T47D (cell line): ENCODE measurements at regions not wholly inside any gene's neighbourhood (a gene's known extent, or its start where the extent isn't known, plus 50 kb on each side); places are given as distances from the start of the nearest gene placed in this dataset.
"Not testable (repeated sequence)": the region's sequence is repeated elsewhere in the genome, so short reads cannot be mapped to it uniquely, and the experiment has no call there.

Source experiments
- DNase-seq, 2 experiments: peaks; one replicate each; pipeline versions ENCODE4 v3.0.0 to v3.0.0-alpha.2; 2011 to 2012; ENCODE audit warnings: low read depth in 1 of 2, low spot score in 1 of 2
- JUND ChIP-seq: IDR thresholded peaks from 2 replicates; pipeline ENCODE4 v1.6.1; 2012; ENCODE audit warnings: low read depth
- in situ Hi-C: cut with HindIII; loops from 2 replicates; pipeline ENCODE4 v1.10.0; 2016; ENCODE audit warnings: low sequenced_read_pairs, low pct_unique_long_range_greater_than_20kb

- no peak for DNase-seq
- in situ Hi-C loops = no loop called here
- no peak for TF ChIP-seq JUND
These were observed 181.2 kb upstream of the SMAD3 start for GRCh38 chr15:66884115-66884622.

- TF ChIP-seq JUND = no peak
- no peak for DNase-seq
- in situ Hi-C loops = no loop called here
These were observed 180.7 kb upstream of the SMAD3 start for GRCh38 chr15:66884661-66885237.

GRCh38 chr15:66885281-66885915 lies 180.0 kb upstream of the SMAD3 start:
- TF ChIP-seq JUND = no peak
- no peak for DNase-seq
- in situ Hi-C loops = no loop called here

GRCh38 chr15:66886241-66886675 lies 179.1 kb upstream of the SMAD3 start:
- DNase-seq = no peak
- TF ChIP-seq JUND = no peak
- in situ Hi-C loops = no loop called here

- no peak for TF ChIP-seq JUND
- no peak for DNase-seq
- in situ Hi-C loops = no loop called here
These were observed 178.6 kb upstream of the SMAD3 start for GRCh38 chr15:66886686-66887273.

GRCh38 chr15:66889298-66889697 lies 176.1 kb upstream of the SMAD3 start:
- DNase-seq, in situ Hi-C loops: not testable (repeated sequence)

- DNase-seq = no peak
- TF ChIP-seq JUND = no peak
- in situ Hi-C loops = no loop called here
These were observed 173.6 kb upstream of the SMAD3 start for GRCh38 chr15:66891776-66892175.

GRCh38 chr15:66893294-66893693 lies 172.1 kb upstream of the SMAD3 start:
- in situ Hi-C loops = no loop called here
- no peak for DNase-seq
- no peak for TF ChIP-seq JUND

GRCh38 chr15:66894363-66894762 lies 171.0 kb upstream of the SMAD3 start:
- DNase-seq = no peak
- no peak for TF ChIP-seq JUND
- in situ Hi-C loops = no loop called here

- no peak for TF ChIP-seq JUND
- no peak for DNase-seq
- in situ Hi-C loops = no loop called here
These were observed 170.2 kb upstream of the SMAD3 start for GRCh38 chr15:66894986-66895780.

GRCh38 chr15:66895794-66896453 lies 169.5 kb upstream of the SMAD3 start:
- DNase-seq = no peak
- in situ Hi-C loops = no loop called here
- TF ChIP-seq JUND = no peak

GRCh38 chr15:66896611-66897010 lies 168.8 kb upstream of the SMAD3 start:
- no peak for TF ChIP-seq JUND
- in situ Hi-C loops = no loop called here
- no peak for DNase-seq
